Motor neuron (in vitro differentiated cells): ENCODE measurements at regions not wholly inside any gene's neighbourhood (a gene's known extent, or its start where the extent isn't known, plus 50 kb on each side); places are given as distances from the start of the nearest gene placed in this dataset.

ENCODE experiments used
- ATAC-seq, 8 experiments: fragments of 200-7000 bp; cut with Tn5 transposase; replicated peaks in 6 of 8; 2 replicates each; pipeline ENCODE4 v1.8.0; 2021; ENCODE audit warnings: mild to moderate bottlenecking in 8 of 8, moderate library complexity in 8 of 8
- H3K27ac ChIP-seq, 2 donors: fragments of 250-450 bp; sonication (Bioruptor Pico); 2 replicates each; pipeline ENCODE4 v1.9.0; 2021; ENCODE audit warnings: antibody characterized with exemption in 2 of 2, mild to moderate bottlenecking in 2 of 2, moderate library complexity in 1 of 2
- H3K4me1 ChIP-seq, 2 donors: fragments of 250-450 bp; sonication (Bioruptor Pico); replicated peaks in 1 of 2; 2 replicates each; pipeline ENCODE4 v1.6.1; 2021; ENCODE audit warnings: antibody characterized with exemption in 2 of 2, mild to moderate bottlenecking in 2 of 2, moderate library complexity in 1 of 2
- H3K4me3 ChIP-seq, 5 donors: fragments of 250-450 bp; sonication (Bioruptor Pico); 2 replicates each; pipeline ENCODE4 v1.9.0; 2021; ENCODE audit warnings: antibody characterized with exemption in 5 of 5, mild to moderate bottlenecking in 5 of 5, moderate library complexity in 4 of 5
- WGBS, 10 experiments: fragments of 450-650 bp; shearing (Covaris generic); methylation state at CpG; one replicate each; pipeline ENCODE4 v1.0.0; 2022; 5-methylcytosine and 5-hydroxymethylcytosine counted together
- in situ Hi-C, 9 experiments: fragments of 400-800 bp; cut with MboI; loops; one replicate each; pipeline ENCODE4 v1.15.0; 2021; ENCODE audit warnings: low sequenced_read_pairs in 9 of 9, low pct_unique_long_range_greater_than_20kb in 2 of 9; ENCODE audit not compliant: unreplicated experiment in 9 of 9

- WGBS, 10 experiments: 0 to 100% (median 92%) methylated on average over 1 of the region's 1 CpG; no CpG with 5 or more reads in 3 of the 10 experiments
- in situ Hi-C loops: no loop called here
- Histone ChIP-seq H3K4me1 (peaks cover 3 to 12% of the 10 kb centered on the region in 2 donors), H3K4me3 (no peak overlapping the region), H3K27ac (no peak overlapping the region)
- ATAC-seq: peak in 1 of 8 experiments; percentile 86
Measured at GRCh38 chr18:40355726-40356125, 1599.3 kb upstream of the PIK3C3 start.

GRCh38 chr18:40348196-40348595 is 1606.8 kb upstream of the PIK3C3 start:
- Histone ChIP-seq H3K27ac (no peak overlapping the region), H3K4me1 (no peaks in the 10 kb centered on the region), H3K4me3 (no peak overlapping the region)
- in situ Hi-C loops: no loop called here
- no peak for ATAC-seq
- 0 to 100% (median 50%) methylated on average over 1 of the region's 1 CpG; no CpG with 5 or more reads in 2 of the 10 experiments for WGBS, 10 experiments

GRCh38 chr18:40347261-40347660 is 1607.8 kb upstream of the PIK3C3 start:
- H3K4me1 ChIP-seq: no peaks in the 10 kb centered on the region
- ATAC-seq: no peak
- 56 to 95% (median 87%) methylated on average over 1 to 5 of the region's 5 CpGs; no CpG with 5 or more reads in 2 of the 10 experiments for WGBS, 10 experiments
- H3K27ac ChIP-seq: no peak overlapping the region
- H3K4me3 ChIP-seq: no peak overlapping the region
- in situ Hi-C loops: no loop called here

GRCh38 chr18:40346146-40346545 is 1608.9 kb upstream of the PIK3C3 start:
- no peak overlapping the region for H3K4me3 ChIP-seq
- in situ Hi-C loops: no loop called here
- no peaks in the 10 kb centered on the region for H3K4me1 ChIP-seq
- H3K27ac ChIP-seq: no peak overlapping the region
- no peak for ATAC-seq

- no peak overlapping the region for H3K4me3 ChIP-seq
- H3K27ac ChIP-seq: no peak overlapping the region
- in situ Hi-C loops: no loop called here
- ATAC-seq: no peak
- H3K4me1 ChIP-seq: no peaks in the 10 kb centered on the region
- WGBS, 10 experiments: 34 to 100% (median 89%) methylated on average over 1 to 3 of the region's 3 CpGs
Measured at GRCh38 chr18:40341701-40342100, 1613.3 kb upstream of the PIK3C3 start.

GRCh38 chr18:40338284-40338683 is 1616.8 kb upstream of the PIK3C3 start:
- in situ Hi-C loops: no loop called here
- Histone ChIP-seq H3K27ac (no peak overlapping the region), H3K4me1 (no peaks in the 10 kb centered on the region), H3K4me3 (no peak overlapping the region)
- ATAC-seq: no peak
- WGBS, 10 experiments: 55 to 100% (median 100%) methylated on average over 1 of the region's 1 CpG; no CpG with 5 or more reads in 1 of the 10 experiments

GRCh38 chr18:40326985-40327384 is 1628.0 kb upstream of the PIK3C3 start:
- no peaks in the 10 kb centered on the region for H3K4me1 ChIP-seq
- WGBS, 10 experiments: 12 to 67% (median 55%) methylated on average over 2 to 6 of the region's 6 CpGs; no CpG with 5 or more reads in 2 of the 10 experiments
- in situ Hi-C loops: no loop called here
- no peak for ATAC-seq
- H3K4me3 ChIP-seq: no peak overlapping the region
- H3K27ac ChIP-seq: no peak overlapping the region

- Histone ChIP-seq H3K27ac (no peak overlapping the region), H3K4me3 (no peak overlapping the region), H3K4me1 (no peaks in the 10 kb centered on the region)
- ATAC-seq: no peak
- in situ Hi-C loops: no loop called here
- WGBS, 10 experiments: 0 to 100% (median 83%) methylated on average over 1 of the region's 1 CpG; no CpG with 5 or more reads in 1 of the 10 experiments
Measured at GRCh38 chr18:40325988-40326387, 1629.0 kb upstream of the PIK3C3 start.

- no peak overlapping the region for H3K27ac ChIP-seq
- H3K4me3 ChIP-seq: no peak overlapping the region
- WGBS, 10 experiments: 0 to 88% (median 63%) methylated on average over 1 to 2 of the region's 2 CpGs; no CpG with 5 or more reads in 1 of the 10 experiments
- in situ Hi-C loops: no loop called here
- no peak for ATAC-seq
- H3K4me1 ChIP-seq: no peaks in the 10 kb centered on the region
Measured at GRCh38 chr18:40314199-40314598, 1640.8 kb upstream of the PIK3C3 start.

GRCh38 chr18:40313030-40313642 is 1641.9 kb upstream of the PIK3C3 start:
- WGBS, 10 experiments: 30 to 96% (median 91%) methylated on average over 3 to 11 of the region's 11 CpGs
- no peak for ATAC-seq
- in situ Hi-C loops: no loop called here
- no peaks in the 10 kb centered on the region for H3K4me1 ChIP-seq
- H3K27ac ChIP-seq: no peak overlapping the region
- H3K4me3 ChIP-seq: no peak overlapping the region

GRCh38 chr18:40307627-40308026 is 1647.4 kb upstream of the PIK3C3 start:
- in situ Hi-C loops: no loop called here
- H3K4me3 ChIP-seq: no peak overlapping the region
- H3K27ac ChIP-seq: no peak overlapping the region
- no peaks in the 10 kb centered on the region for H3K4me1 ChIP-seq
- 4 to 100% (median 94%) methylated on average over 1 to 3 of the region's 3 CpGs for WGBS, 10 experiments
- peak in 2 of 8 experiments; percentile 53 to 70 for ATAC-seq

GRCh38 chr18:40296717-40297413 is 1658.2 kb upstream of the PIK3C3 start:
- no peak overlapping the region for H3K4me3 ChIP-seq
- 0 to 100% (median 29%) methylated on average over 1 of the region's 1 CpG; no CpG with 5 or more reads in 2 of the 10 experiments for WGBS, 10 experiments
- H3K4me1 ChIP-seq: no peaks in the 10 kb centered on the region
- peak in 2 of 8 experiments; percentile 19 to 75 for ATAC-seq
- in situ Hi-C loops: no loop called here
- H3K27ac ChIP-seq: no peak overlapping the region

GRCh38 chr18:40292985-40293710 is 1661.9 kb upstream of the PIK3C3 start:
- in situ Hi-C loops: no loop called here
- Histone ChIP-seq H3K4me1 (no peaks in the 10 kb centered on the region), H3K27ac (no peak overlapping the region), H3K4me3 (no peak overlapping the region)
- WGBS, 10 experiments: 0 to 77% (median 20%) methylated on average over 2 to 3 of the region's 3 CpGs; no CpG with 5 or more reads in 2 of the 10 experiments
- ATAC-seq: peak in 3 of 8 experiments; percentile 18 to 60 (median 52)
